Thyroid gland (tissue), 4 donors: ENCODE measurements at regions not wholly inside any gene's neighbourhood (a gene's known extent, or its start where the extent isn't known, plus 50 kb on each side); places are given as distances from the start of the nearest gene placed in this dataset.

ENCODE experiments used
- DNase-seq, 2 donors: peaks; one replicate each; pipeline ENCODE4 v3.0.0-alpha.2; 2019
- H3K27ac ChIP-seq, 3 donors: fragments of 200-600 bp; sonication (generic); 1 replicate in 2 of 3; 2 replicates in 1 of 3; pipeline ENCODE4 v1.5.1; 2016 to 2019; ENCODE audit warnings: mild to moderate bottlenecking in 1 of 3, moderate library complexity in 1 of 3
- H3K27me3 ChIP-seq: fragments of 200-600 bp; sonication (generic); one replicate; pipeline ENCODE4 v1.5.1; 2019
- H3K36me3 ChIP-seq, 2 donors: fragments of 200-600 bp; sonication (generic); one replicate each; pipeline ENCODE4 v1.5.1; 2016 to 2019
- H3K4me1 ChIP-seq, 2 donors: fragments of 200-600 bp; sonication (generic); one replicate each; pipeline ENCODE4 v1.5.1; 2017 to 2019
- H3K4me3 ChIP-seq, 3 donors: fragments of 200-600 bp; sonication (generic); replicated peaks in 1 of 3; 1 replicate in 2 of 3; 2 replicates in 1 of 3; pipeline ENCODE4 v1.5.1; 2016; ENCODE audit warnings: mild to moderate bottlenecking in 1 of 3
- H3K9me3 ChIP-seq: fragments of 200-600 bp; sonication (generic); one replicate; pipeline ENCODE4 v1.5.1; 2017
- POLR2A ChIP-seq, 2 donors: fragments of 450-650 bp; IDR thresholded peaks; one replicate each; pipeline ENCODE4 v1.6.1; 2017; ENCODE audit warnings: antibody characterized with exemption in 2 of 2, mild to moderate bottlenecking in 2 of 2, moderate library complexity in 1 of 2
- WGBS, 2 donors: methylation state at CpG; one replicate each; pipeline ENCODE4 v1.1.5; 2017; 5-methylcytosine and 5-hydroxymethylcytosine counted together
- intact Hi-C: fragments of 100-400 bp; cut with DNase I; formaldehyde crosslinking; loops from one replicate; pipeline ENCODE4 v1.15.1; 2023
- TF ChIP-seq, protein P1 (sequence below), 6 experiments: fragments of 200-600 bp in 3 of 6; fragments of 450-650 bp in 3 of 6; sonication (generic) in 3 of 6; IDR thresholded peaks; one replicate each; pipeline ENCODE4 v1.5.1; 2016 to 2019; ENCODE audit warnings: antibody characterized with exemption in 6 of 6, mild to moderate bottlenecking in 2 of 6, inconsistent platforms in 1 of 6, moderate library complexity in 1 of 6

DNA sequence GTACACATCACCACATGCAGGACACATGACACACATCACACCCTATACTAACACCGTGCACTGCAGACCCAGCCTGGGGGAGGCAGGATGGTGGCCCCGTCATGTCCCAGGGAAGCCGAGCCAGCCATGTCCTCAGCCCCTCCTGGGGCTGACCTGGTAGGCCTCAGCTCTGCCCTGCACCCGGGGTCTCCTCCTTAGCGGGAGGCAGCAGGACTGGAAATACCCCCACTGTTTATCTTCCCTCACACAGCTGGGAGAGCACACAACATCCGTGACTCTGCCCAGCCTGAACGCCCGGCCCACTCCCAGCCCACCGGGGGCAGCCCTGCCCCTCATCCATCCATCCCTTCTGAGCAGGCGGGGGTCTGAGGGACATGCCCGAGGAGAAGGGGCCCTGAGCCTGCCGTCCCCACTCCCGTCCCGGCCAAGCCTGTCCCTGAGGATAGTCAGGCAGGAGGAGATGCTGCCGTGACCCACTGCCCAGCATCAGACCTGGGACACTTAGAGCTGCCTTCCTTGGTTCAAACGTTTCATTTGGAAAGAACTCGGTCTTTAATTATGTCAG, 945.0 kb downstream of the BRD1 start:
- intact Hi-C loops = no loop called here
- no peak overlapping the region for H3K4me3 ChIP-seq

DNA sequence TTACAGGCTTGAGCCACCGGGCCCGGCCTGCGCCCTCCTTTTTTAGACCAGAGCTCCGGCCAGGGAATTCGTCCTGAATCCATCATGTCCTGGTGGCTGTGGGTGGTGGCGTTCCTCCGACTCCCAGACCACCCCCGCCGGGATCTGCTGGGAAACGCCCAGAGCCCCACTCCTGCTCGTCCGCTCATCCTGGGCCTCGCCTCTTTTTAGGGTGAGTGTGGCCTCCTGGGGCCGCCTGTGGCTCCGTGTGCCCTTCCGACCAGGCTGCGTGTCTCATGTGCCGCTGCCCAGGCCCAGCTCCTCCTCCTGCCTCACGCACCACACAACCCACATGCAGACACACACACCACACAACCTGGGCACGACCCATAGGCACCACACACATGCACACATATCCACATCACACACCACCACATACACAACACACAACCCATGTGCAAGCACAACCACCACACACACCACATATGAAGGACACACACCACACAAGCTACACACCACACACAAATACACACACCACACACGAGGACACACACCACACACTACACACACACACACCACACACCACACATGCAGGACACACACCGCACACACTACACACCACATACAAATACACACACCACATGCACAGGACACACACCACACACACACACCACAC, 946.2 kb downstream of the BRD1 start:
- Histone ChIP-seq H3K4me3 (no peak overlapping the region), H3K27ac (no peak overlapping the region), H3K27me3 (no peaks in the 10 kb centered on the region), H3K4me1 (no peaks in the 10 kb centered on the region), H3K36me3 (no peaks in the 10 kb centered on the region), H3K9me3 (no peaks in the 10 kb centered on the region)
- TF ChIP-seq POLR2A (IDR thresholded peaks at IDR 0.05) = no peak
- TF ChIP-seq, protein P1, sequence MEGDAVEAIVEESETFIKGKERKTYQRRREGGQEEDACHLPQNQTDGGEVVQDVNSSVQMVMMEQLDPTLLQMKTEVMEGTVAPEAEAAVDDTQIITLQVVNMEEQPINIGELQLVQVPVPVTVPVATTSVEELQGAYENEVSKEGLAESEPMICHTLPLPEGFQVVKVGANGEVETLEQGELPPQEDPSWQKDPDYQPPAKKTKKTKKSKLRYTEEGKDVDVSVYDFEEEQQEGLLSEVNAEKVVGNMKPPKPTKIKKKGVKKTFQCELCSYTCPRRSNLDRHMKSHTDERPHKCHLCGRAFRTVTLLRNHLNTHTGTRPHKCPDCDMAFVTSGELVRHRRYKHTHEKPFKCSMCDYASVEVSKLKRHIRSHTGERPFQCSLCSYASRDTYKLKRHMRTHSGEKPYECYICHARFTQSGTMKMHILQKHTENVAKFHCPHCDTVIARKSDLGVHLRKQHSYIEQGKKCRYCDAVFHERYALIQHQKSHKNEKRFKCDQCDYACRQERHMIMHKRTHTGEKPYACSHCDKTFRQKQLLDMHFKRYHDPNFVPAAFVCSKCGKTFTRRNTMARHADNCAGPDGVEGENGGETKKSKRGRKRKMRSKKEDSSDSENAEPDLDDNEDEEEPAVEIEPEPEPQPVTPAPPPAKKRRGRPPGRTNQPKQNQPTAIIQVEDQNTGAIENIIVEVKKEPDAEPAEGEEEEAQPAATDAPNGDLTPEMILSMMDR (IDR thresholded peaks at IDR 0.05) = no peak
- DNase-seq = no peak
- 94 to 95% methylated on average over 22 of the region's 22 CpGs for WGBS, 2 donors
- intact Hi-C loops = no loop called here

More for the DNA sequence above, 945.0 kb downstream of the BRD1 start:
- no peaks in the 10 kb centered on the region for H3K27me3 ChIP-seq
- TF ChIP-seq POLR2A (IDR thresholded peaks at IDR 0.05) = no peak
- TF ChIP-seq, protein P1 (IDR thresholded peaks at IDR 0.05) = no peak
- no peaks in the 10 kb centered on the region for H3K9me3 ChIP-seq
- DNase-seq = no peak
- no peak overlapping the region for H3K27ac ChIP-seq
- no peaks in the 10 kb centered on the region for H3K4me1 ChIP-seq
- WGBS, 2 donors = 55 to 61% methylated on average over 10 to 16 of the region's 17 CpGs
- H3K36me3 ChIP-seq = no peaks in the 10 kb centered on the region

DNA sequence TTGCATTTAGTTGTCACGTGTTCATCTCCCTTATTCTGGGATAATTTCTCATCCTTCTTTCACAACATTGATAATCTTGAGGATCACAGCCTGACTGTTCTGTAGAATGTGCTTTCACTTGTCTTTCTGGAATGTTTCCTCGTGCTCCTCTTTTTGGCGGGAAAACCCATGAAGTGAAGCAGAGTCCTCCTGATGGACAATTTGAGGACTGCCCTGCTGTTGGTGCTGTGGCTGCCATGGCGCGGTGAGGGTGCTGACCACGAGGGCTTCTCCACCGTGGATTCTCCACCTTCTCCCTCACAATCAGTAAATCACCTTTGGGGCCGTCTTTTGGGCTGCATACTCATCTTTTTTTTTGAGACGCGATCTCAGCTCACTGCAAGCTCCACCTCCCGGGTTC, 946.9 kb downstream of the BRD1 start:
- 92 to 93% methylated on average over 11 of the region's 11 CpGs for WGBS, 2 donors
- no peak for DNase-seq
- H3K4me1 ChIP-seq = no peaks in the 10 kb centered on the region
- no peak for TF ChIP-seq POLR2A (IDR thresholded peaks at IDR 0.05)
- TF ChIP-seq, protein P1 (IDR thresholded peaks at IDR 0.05) = no peak
- intact Hi-C loops = no loop called here
- no peaks in the 10 kb centered on the region for H3K36me3 ChIP-seq
- no peaks in the 10 kb centered on the region for H3K9me3 ChIP-seq
- H3K27me3 ChIP-seq = no peaks in the 10 kb centered on the region
- H3K27ac ChIP-seq = no peak overlapping the region
- no peak overlapping the region for H3K4me3 ChIP-seq

DNA sequence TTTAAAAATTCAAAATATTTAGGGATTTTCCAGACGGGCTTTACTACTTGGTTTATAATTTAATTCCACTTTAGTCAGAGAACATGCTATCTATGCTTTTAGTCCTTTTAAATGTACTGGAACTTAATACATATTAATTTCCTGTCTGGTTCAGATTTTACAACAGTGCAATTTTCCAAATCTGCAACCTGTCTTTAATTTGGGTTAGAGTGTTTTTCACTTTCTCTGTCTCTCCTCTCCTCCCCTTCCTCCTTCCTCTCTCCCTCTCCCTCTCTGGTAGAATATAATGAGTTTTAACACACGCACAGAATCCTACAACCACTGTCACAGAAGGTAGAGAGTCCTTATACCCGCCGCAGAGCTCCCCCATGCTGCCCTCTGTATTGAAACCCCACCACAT, 950.7 kb downstream of the BRD1 start:
- WGBS, 2 donors = 73 to 77% methylated on average over 4 of the region's 4 CpGs

DNA sequence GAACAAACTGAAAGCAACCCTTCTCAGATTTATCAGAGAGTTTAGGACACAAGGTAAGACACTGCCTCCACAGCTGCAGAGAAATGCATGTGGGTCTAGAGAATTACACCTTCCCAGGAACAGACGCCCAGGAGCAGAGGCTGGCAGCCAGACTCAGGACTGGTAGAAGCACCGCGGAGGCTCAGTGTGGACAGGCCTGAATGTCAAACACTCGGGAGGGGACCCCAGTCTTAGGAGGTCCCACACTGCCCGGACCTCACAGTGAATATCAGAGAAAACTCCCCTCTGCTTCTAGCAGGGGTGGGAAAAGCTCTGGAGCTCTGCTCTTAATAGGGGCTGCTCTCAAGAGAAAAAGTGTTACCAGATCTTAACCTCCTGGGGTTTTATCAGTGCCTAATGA, 952.7 kb downstream of the BRD1 start:
- WGBS, 2 donors = 63 to 71% methylated on average over 5 of the region's 5 CpGs
- DNase-seq = no peak
- H3K4me3 ChIP-seq = no peak overlapping the region
- no peaks in the 10 kb centered on the region for H3K27me3 ChIP-seq
- H3K4me1 ChIP-seq = no peaks in the 10 kb centered on the region
- H3K9me3 ChIP-seq = no peaks in the 10 kb centered on the region
- TF ChIP-seq POLR2A (IDR thresholded peaks at IDR 0.05) = no peak
- intact Hi-C loops = no loop called here
- H3K36me3 ChIP-seq = no peaks in the 10 kb centered on the region
- no peak overlapping the region for H3K27ac ChIP-seq

More for the DNA sequence above, 950.7 kb downstream of the BRD1 start:
- Histone ChIP-seq H3K9me3 (no peaks in the 10 kb centered on the region), H3K4me1 (no peaks in the 10 kb centered on the region), H3K36me3 (no peaks in the 10 kb centered on the region), H3K4me3 (no peak overlapping the region), H3K27me3 (no peaks in the 10 kb centered on the region), H3K27ac (no peak overlapping the region)
- no peak for DNase-seq
- intact Hi-C loops = no loop called here
- TF ChIP-seq POLR2A (IDR thresholded peaks at IDR 0.05) = no peak
- TF ChIP-seq, protein P1 (IDR thresholded peaks at IDR 0.05) = no peak
